HEK293 (cell line): ENCODE measurements at regions not wholly inside any gene's neighbourhood (a gene's known extent, or its start where the extent isn't known, plus 50 kb on each side); places are given as distances from the start of the nearest gene placed in this dataset.

Experiments
- BCL6B ChIP-seq: fragments of 450-650 bp; formaldehyde crosslinking; IDR thresholded peaks from 2 replicates; pipeline ENCODE4 v1.5.1; 2017; ENCODE audit warnings: missing biosample characterization, missing genetic modification characterization
- GFI1B ChIP-seq: fragments of 450-650 bp; formaldehyde crosslinking; IDR thresholded peaks from 2 replicates; pipeline ENCODE4 v1.5.1; 2016; ENCODE audit warnings: missing biosample characterization, missing genetic modification characterization
- KLF1 ChIP-seq: fragments of 450-650 bp; formaldehyde crosslinking; IDR thresholded peaks from 2 replicates; pipeline ENCODE4 v1.5.1; 2016; ENCODE audit warnings: missing biosample characterization, missing genetic modification characterization
- OVOL3 ChIP-seq: fragments of 450-650 bp; formaldehyde crosslinking; IDR thresholded peaks from 2 replicates; pipeline ENCODE4 v1.5.1; 2016; ENCODE audit warnings: missing biosample characterization, missing genetic modification characterization
- ZBTB48 ChIP-seq: fragments of 450-650 bp; formaldehyde crosslinking; IDR thresholded peaks from 2 replicates; pipeline ENCODE4 v1.5.1; 2016; ENCODE audit warnings: missing biosample characterization, missing genetic modification characterization
- ZBTB49 ChIP-seq: fragments of 450-650 bp; formaldehyde crosslinking; IDR thresholded peaks from 2 replicates; pipeline ENCODE4 v1.5.1; 2016; ENCODE audit warnings: missing biosample characterization, missing genetic modification characterization, low read depth
- ZBTB7A ChIP-seq: fragments of 450-650 bp; formaldehyde crosslinking; IDR thresholded peaks from 2 replicates; pipeline ENCODE4 v1.5.1; 2016; ENCODE audit warnings: low read depth, missing biosample characterization, missing genetic modification characterization
- ZEB2 ChIP-seq: fragments of 450-650 bp; formaldehyde crosslinking; IDR thresholded peaks from 2 replicates; pipeline ENCODE4 v1.5.1; 2016; ENCODE audit warnings: missing biosample characterization, missing genetic modification characterization
- ZFHX2 ChIP-seq: fragments of 450-650 bp; formaldehyde crosslinking; conservative IDR thresholded peaks from 2 replicates; pipeline ENCODE4 v1.5.1; 2016; ENCODE audit warnings: missing biosample characterization, missing genetic modification characterization
- ZFP69B ChIP-seq: fragments of 450-650 bp; formaldehyde crosslinking; IDR thresholded peaks from 2 replicates; pipeline ENCODE4 v1.5.1; 2016; ENCODE audit warnings: missing biosample characterization, missing genetic modification characterization
- ZNF132 ChIP-seq: fragments of 450-650 bp; formaldehyde crosslinking; IDR thresholded peaks from 2 replicates; pipeline ENCODE4 v1.5.1; 2017; ENCODE audit warnings: missing biosample characterization, missing genetic modification characterization, borderline replicate concordance
- ZNF155 ChIP-seq: fragments of 450-650 bp; formaldehyde crosslinking; IDR thresholded peaks from 2 replicates; pipeline ENCODE4 v1.5.1; 2016; ENCODE audit warnings: missing biosample characterization, missing genetic modification characterization
- ZNF23 ChIP-seq: fragments of 450-650 bp; formaldehyde crosslinking; IDR thresholded peaks from 2 replicates; pipeline ENCODE4 v1.5.1; 2016; ENCODE audit warnings: missing biosample characterization, missing genetic modification characterization, borderline replicate concordance
- ZNF302 ChIP-seq: fragments of 450-650 bp; formaldehyde crosslinking; IDR thresholded peaks from 2 replicates; pipeline ENCODE4 v1.5.1; 2016; ENCODE audit warnings: missing biosample characterization, missing genetic modification characterization, low read depth
- ZNF341 ChIP-seq: fragments of 450-650 bp; formaldehyde crosslinking; IDR thresholded peaks from 2 replicates; pipeline ENCODE4; 2016; ENCODE audit warnings: low read depth, missing biosample characterization, missing genetic modification characterization
- ZNF354C ChIP-seq: fragments of 450-650 bp; formaldehyde crosslinking; IDR thresholded peaks from 2 replicates; pipeline ENCODE4 v1.5.1; 2016; ENCODE audit warnings: missing biosample characterization, missing genetic modification characterization, low read depth, borderline replicate concordance
- ZNF37A ChIP-seq: fragments of 450-650 bp; IDR thresholded peaks from 2 replicates; pipeline ENCODE4 v1.5.1; 2018; ENCODE audit warnings: missing biosample characterization, missing genetic modification characterization
- ZNF391 ChIP-seq: fragments of 450-650 bp; formaldehyde crosslinking; IDR thresholded peaks from 2 replicates; pipeline ENCODE4 v1.5.1; 2016; ENCODE audit warnings: low read depth, missing biosample characterization, missing genetic modification characterization, borderline replicate concordance
- ZNF560 ChIP-seq: fragments of 450-650 bp; formaldehyde crosslinking; IDR thresholded peaks from 2 replicates; pipeline ENCODE4 v1.5.1; 2017; ENCODE audit warnings: missing biosample characterization, missing genetic modification characterization, borderline replicate concordance
- ZNF692 ChIP-seq: fragments of 450-650 bp; formaldehyde crosslinking; IDR thresholded peaks from 2 replicates; pipeline ENCODE4 v1.5.1; 2016; ENCODE audit warnings: missing biosample characterization, missing genetic modification characterization
- ZNF701 ChIP-seq: fragments of 450-650 bp; formaldehyde crosslinking; IDR thresholded peaks from 2 replicates; pipeline ENCODE4 v1.5.1; 2016; ENCODE audit warnings: missing biosample characterization, missing genetic modification characterization
- ZNF768 ChIP-seq: fragments of 450-650 bp; formaldehyde crosslinking; IDR thresholded peaks from 2 replicates; pipeline ENCODE4 v1.5.1; 2018; ENCODE audit warnings: missing biosample characterization, mild to moderate bottlenecking, missing genetic modification characterization
- ZNF785 ChIP-seq: fragments of 450-650 bp; formaldehyde crosslinking; IDR thresholded peaks from 2 replicates; pipeline ENCODE4 v1.5.1; 2016; ENCODE audit warnings: missing biosample characterization, missing genetic modification characterization
- ZSCAN16 ChIP-seq: fragments of 450-650 bp; formaldehyde crosslinking; IDR thresholded peaks from 2 replicates; pipeline ENCODE4 v1.5.1; 2016; ENCODE audit warnings: missing biosample characterization, missing genetic modification characterization
- ZSCAN30 ChIP-seq: fragments of 450-650 bp; IDR thresholded peaks from 2 replicates; pipeline ENCODE4 v1.5.1; 2018; ENCODE audit warnings: missing biosample characterization, mild to moderate bottlenecking, missing genetic modification characterization, moderate library complexity
- TF ChIP-seq, protein P1 (sequence below): fragments of 450-650 bp; formaldehyde crosslinking; conservative IDR thresholded peaks from 2 replicates; pipeline ENCODE4 v1.5.1; 2016; ENCODE audit warnings: low read depth, missing biosample characterization, missing genetic modification characterization
- TF ChIP-seq, protein P2 (sequence below): fragments of 450-650 bp; formaldehyde crosslinking; IDR thresholded peaks from 2 replicates; pipeline ENCODE4 v1.5.1; 2016; ENCODE audit warnings: missing biosample characterization, missing genetic modification characterization
- TF ChIP-seq, protein P3 (sequence below): fragments of 450-650 bp; formaldehyde crosslinking; IDR thresholded peaks from 2 replicates; pipeline ENCODE4; 2016; ENCODE audit warnings: missing biosample characterization, missing genetic modification characterization

DNA sequence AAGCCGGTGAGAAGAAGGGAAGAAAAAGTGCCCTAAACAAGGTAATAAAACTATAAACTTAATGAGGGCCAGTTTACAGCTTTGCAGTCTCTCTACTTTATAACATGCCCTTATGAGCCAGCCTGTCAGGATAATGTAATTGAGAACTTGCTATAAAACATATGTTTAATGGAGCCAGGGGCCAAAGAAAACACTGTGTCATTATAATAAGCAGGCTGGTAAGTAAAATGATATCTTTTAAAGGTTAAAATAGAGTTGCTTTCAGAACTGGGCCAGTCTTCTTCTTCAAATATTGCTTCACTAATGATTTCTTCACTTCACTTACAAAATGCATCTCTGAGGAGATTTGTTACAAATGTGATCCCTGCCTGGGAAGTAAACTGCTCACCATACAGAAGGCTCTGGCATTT, 192.5 kb downstream of the SHOX2 start (continued):
- TF ChIP-seq, protein P1, sequence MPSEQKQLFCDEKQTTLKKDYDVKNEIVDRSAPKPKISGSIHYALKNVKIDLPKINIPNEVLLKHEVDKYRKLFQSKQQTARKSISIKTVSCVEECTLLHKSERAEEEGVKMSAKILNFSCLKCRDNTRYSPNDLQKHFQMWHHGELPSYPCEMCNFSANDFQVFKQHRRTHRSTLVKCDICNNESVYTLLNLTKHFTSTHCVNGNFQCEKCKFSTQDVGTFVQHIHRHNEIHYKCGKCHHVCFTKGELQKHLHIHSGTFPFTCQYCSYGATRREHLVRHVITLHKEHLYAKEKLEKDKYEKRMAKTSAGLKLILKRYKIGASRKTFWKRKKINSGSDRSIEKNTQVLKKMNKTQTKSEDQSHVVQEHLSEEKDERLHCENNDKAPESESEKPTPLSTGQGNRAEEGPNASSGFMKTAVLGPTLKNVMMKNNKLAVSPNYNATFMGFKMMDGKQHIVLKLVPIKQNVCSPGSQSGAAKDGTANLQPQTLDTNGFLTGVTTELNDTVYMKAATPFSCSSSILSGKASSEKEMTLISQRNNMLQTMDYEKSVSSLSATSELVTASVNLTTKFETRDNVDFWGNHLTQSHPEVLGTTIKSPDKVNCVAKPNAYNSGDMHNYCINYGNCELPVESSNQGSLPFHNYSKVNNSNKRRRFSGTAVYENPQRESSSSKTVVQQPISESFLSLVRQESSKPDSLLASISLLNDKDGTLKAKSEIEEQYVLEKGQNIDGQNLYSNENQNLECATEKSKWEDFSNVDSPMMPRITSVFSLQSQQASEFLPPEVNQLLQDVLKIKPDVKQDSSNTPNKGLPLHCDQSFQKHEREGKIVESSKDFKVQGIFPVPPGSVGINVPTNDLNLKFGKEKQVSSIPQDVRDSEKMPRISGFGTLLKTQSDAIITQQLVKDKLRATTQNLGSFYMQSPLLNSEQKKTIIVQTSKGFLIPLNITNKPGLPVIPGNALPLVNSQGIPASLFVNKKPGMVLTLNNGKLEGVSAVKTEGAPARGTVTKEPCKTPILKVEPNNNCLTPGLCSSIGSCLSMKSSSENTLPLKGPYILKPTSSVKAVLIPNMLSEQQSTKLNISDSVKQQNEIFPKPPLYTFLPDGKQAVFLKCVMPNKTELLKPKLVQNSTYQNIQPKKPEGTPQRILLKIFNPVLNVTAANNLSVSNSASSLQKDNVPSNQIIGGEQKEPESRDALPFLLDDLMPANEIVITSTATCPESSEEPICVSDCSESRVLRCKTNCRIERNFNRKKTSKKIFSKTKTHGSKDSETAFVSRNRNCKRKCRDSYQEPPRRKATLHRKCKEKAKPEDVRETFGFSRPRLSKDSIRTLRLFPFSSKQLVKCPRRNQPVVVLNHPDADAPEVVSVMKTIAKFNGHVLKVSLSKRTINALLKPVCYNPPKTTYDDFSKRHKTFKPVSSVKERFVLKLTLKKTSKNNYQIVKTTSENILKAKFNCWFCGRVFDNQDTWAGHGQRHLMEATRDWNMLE (tag by site-specific recombination), result no peak
- TF ChIP-seq, protein P2, sequence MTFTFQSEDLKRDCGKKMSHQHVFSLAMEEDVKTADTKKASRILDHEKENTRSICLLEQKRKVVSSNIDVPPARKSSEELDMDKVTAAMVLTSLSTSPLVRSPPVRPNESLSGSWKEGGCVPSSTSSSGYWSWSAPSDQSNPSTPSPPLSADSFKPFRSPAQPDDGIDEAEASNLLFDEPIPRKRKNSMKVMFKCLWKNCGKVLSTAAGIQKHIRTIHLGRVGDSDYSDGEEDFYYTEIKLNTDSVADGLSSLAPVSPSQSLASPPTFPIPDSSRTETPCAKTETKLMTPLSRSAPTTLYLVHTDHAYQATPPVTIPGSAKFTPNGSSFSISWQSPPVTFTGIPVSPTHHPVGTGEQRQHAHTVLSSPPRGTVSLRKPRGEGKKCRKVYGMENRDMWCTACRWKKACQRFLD (tag by site-specific recombination), result no peak
- TF ChIP-seq ZFP69B (tag by site-specific recombination) (no peak), ZNF692 (peak; percentile 55), ZNF341 (no peak), ZSCAN30 (tag by site-specific recombination) (peak; percentile 98), ZEB2 (peak; percentile 80), ZNF701 (tag by site-specific recombination) (no peak), ZNF354C (tag by site-specific recombination) (no peak), ZNF560 (tag by site-specific recombination) (no peak), ZFHX2 (no peak), BCL6B (no peak), OVOL3 (tag by site-specific recombination) (peak; percentile 89), ZBTB49 (tag by site-specific recombination) (peak; percentile 51; the same call in 1 of the 2 replicates), ZNF768 (tag by site-specific recombination) (no peak), ZSCAN16 (no peak), ZNF23 (tag by site-specific recombination) (no peak), ZNF785 (no peak), ZNF302 (tag by site-specific recombination) (peak; percentile 88), KLF1 (tag by site-specific recombination) (no peak; the same call in 1 of the 2 replicates), ZBTB48 (tag by site-specific recombination) (peak; percentile 40; the same call in 1 of the 2 replicates), ZNF391 (tag by site-specific recombination) (peak; percentile 80; the same call in 1 of the 2 replicates), GFI1B (no peak), ZNF37A (no peak), ZBTB7A (tag by site-specific recombination) (no peak), ZNF155 (no peak), ZNF132 (tag by site-specific recombination) (no peak)
- TF ChIP-seq, protein P3, sequence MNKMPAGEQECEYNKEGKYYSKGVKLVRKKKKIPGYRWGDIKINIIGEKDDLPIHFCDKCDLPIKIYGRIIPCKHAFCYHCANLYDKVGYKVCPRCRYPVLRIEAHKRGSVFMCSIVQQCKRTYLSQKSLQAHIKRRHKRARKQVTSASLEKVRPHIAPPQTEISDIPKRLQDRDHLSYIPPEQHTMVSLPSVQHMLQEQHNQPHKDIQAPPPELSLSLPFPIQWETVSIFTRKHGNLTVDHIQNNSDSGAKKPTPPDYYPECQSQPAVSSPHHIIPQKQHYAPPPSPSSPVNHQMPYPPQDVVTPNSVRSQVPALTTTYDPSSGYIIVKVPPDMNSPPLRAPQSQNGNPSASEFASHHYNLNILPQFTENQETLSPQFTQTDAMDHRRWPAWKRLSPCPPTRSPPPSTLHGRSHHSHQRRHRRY (tag by site-specific recombination), result no peak
